Suprapubic skin (tissue), 4 donors: ENCODE measurements at regions not wholly inside any gene's neighbourhood (a gene's known extent, or its start where the extent isn't known, plus 50 kb on each side); places are given as distances from the start of the nearest gene placed in this dataset.

Experiments
- DNase-seq, 2 donors: peaks; one replicate each; pipeline ENCODE4 v3.0.0-alpha.2; 2019; ENCODE audit warnings: low spot score in 2 of 2
- H3K27ac ChIP-seq: fragments of 200-600 bp; sonication (generic); one replicate; pipeline ENCODE4 v1.5.1; 2019
- H3K27me3 ChIP-seq: fragments of 200-600 bp; sonication (generic); one replicate; pipeline ENCODE4 v1.5.1; 2019
- H3K36me3 ChIP-seq: fragments of 200-600 bp; sonication (generic); one replicate; pipeline ENCODE4 v1.5.1; 2019
- H3K4me1 ChIP-seq: fragments of 200-600 bp; sonication (generic); one replicate; pipeline ENCODE4 v1.5.1; 2019
- H3K4me3 ChIP-seq: fragments of 200-600 bp; sonication (generic); one replicate; pipeline ENCODE4 v1.5.1; 2019; ENCODE audit warnings: mild to moderate bottlenecking
- H3K9me3 ChIP-seq: fragments of 200-600 bp; sonication (generic); one replicate; pipeline ENCODE4 v1.5.1; 2019
- EP300 ChIP-seq: sonication (generic); formaldehyde crosslinking; IDR thresholded peaks from one replicate; pipeline ENCODE4 v1.6.1; 2017; ENCODE audit warnings: antibody characterized with exemption
- POLR2A ChIP-seq, 2 donors: fragments of 450-650 bp; IDR thresholded peaks; one replicate each; pipeline ENCODE4 v1.6.1; 2017; ENCODE audit warnings: antibody characterized with exemption in 2 of 2, mild to moderate bottlenecking in 2 of 2, moderate library complexity in 2 of 2
- POLR2AphosphoS5 ChIP-seq, 3 donors: sonication (generic); formaldehyde crosslinking; IDR thresholded peaks; one replicate each; pipeline ENCODE4 v1.6.1; 2017; ENCODE audit warnings: antibody characterized with exemption in 3 of 3
- WGBS: methylation state at CpG from one replicate; pipeline ENCODE4 v1.1.5; 2018; 5-methylcytosine and 5-hydroxymethylcytosine counted together
- TF ChIP-seq, protein P1 (sequence below), 2 donors: fragments of 200-600 bp in 1 of 2; fragments of 450-650 bp in 1 of 2; sonication (generic) in 1 of 2; IDR thresholded peaks; one replicate each; pipeline ENCODE4 v1.5.1; 2016 to 2019; ENCODE audit warnings: antibody characterized with exemption in 2 of 2, mild to moderate bottlenecking in 1 of 2, moderate library complexity in 1 of 2

DNA sequence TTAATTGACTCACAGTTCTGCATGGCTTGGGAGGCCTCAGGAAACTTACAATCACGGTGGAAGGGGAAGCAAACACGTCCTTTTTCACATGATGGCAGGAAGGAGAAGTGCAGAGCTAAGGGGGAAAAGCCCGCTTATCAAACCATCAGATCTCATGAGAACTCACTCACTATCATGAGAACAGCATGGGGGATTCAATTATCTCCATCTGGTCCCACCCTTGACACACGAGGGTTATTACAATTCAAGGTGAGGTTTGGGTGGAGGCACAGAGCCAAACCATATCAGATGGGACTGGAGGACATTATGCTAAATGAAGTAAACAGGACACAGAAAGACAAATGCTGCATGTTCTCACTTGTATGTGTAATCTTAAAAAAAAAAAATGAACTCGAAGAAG lies 141.4 kb upstream of the HABP2 start:
- H3K36me3 ChIP-seq = no peaks in the 10 kb centered on the region
- H3K27me3 ChIP-seq = peaks cover 4% of the 10 kb centered on the region
- H3K9me3 ChIP-seq = no peaks in the 10 kb centered on the region
- 40% methylated on average over 5 of the region's 5 CpGs for WGBS
- no peaks in the 10 kb centered on the region for H3K4me1 ChIP-seq
- no peak overlapping the region for H3K27ac ChIP-seq
- no peak overlapping the region for H3K4me3 ChIP-seq
- DNase-seq = no peak
- no peak for TF ChIP-seq POLR2AphosphoS5 (IDR thresholded peaks at IDR 0.05)
- TF ChIP-seq, protein P1, sequence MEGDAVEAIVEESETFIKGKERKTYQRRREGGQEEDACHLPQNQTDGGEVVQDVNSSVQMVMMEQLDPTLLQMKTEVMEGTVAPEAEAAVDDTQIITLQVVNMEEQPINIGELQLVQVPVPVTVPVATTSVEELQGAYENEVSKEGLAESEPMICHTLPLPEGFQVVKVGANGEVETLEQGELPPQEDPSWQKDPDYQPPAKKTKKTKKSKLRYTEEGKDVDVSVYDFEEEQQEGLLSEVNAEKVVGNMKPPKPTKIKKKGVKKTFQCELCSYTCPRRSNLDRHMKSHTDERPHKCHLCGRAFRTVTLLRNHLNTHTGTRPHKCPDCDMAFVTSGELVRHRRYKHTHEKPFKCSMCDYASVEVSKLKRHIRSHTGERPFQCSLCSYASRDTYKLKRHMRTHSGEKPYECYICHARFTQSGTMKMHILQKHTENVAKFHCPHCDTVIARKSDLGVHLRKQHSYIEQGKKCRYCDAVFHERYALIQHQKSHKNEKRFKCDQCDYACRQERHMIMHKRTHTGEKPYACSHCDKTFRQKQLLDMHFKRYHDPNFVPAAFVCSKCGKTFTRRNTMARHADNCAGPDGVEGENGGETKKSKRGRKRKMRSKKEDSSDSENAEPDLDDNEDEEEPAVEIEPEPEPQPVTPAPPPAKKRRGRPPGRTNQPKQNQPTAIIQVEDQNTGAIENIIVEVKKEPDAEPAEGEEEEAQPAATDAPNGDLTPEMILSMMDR (IDR thresholded peaks at IDR 0.05) = no peak
- no peak for TF ChIP-seq EP300
- TF ChIP-seq POLR2A (IDR thresholded peaks at IDR 0.05) = no peak

DNA sequence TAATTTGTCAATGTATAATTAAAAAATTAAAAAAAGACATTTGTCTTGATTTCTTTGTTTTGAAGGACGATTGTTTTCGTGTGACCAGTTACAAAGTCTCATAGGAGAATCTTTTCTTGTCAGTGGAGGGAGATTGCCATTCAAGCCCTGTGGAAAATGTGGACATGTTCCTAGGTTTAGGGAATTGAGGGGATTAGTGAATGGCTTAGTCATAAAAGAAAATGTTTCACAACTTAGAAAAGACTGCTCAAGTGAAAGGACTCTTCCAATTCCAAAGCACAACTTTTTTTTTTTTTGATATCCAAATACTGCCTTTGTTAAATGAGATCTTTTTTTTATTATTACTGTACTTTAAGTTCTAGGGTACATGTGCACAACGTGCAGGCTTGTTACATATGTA lies 140.7 kb upstream of the HABP2 start:
- Histone ChIP-seq H3K9me3 (no peaks in the 10 kb centered on the region), H3K4me1 (no peaks in the 10 kb centered on the region), H3K27me3 (no peaks in the 10 kb centered on the region), H3K36me3 (no peaks in the 10 kb centered on the region), H3K4me3 (no peak overlapping the region), H3K27ac (no peak overlapping the region)
- WGBS = 69% methylated on average over 3 of the region's 3 CpGs
- DNase-seq = no peak
- TF ChIP-seq POLR2AphosphoS5 (IDR thresholded peaks at IDR 0.05) (no peak), EP300 (no peak), POLR2A (IDR thresholded peaks at IDR 0.05) (no peak)
- TF ChIP-seq, protein P1 (IDR thresholded peaks at IDR 0.05) = no peak

DNA sequence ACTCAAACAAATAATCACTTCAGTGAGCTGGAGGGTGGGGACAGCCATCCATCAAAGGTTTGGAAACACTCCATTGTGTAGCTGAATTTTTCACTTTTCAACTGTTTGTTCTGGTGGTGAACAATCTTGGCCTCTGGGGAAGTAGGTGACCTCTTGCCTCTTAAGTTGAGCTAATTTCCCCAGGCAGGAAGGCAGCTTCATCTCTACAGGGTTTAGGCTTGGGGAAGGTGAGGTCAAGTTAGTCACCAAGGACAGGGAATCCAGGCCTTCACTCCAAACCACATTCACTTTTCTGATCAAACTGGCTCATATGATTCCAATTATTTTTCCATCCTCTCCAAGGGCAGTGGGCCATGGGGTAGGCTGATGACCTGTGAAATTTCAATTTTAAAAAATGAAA lies 138.3 kb upstream of the HABP2 start:
- Histone ChIP-seq H3K4me3 (no peak overlapping the region), H3K36me3 (no peaks in the 10 kb centered on the region), H3K27ac (no peak overlapping the region), H3K27me3 (no peaks in the 10 kb centered on the region), H3K9me3 (no peaks in the 10 kb centered on the region), H3K4me1 (no peaks in the 10 kb centered on the region)
- TF ChIP-seq POLR2A (IDR thresholded peaks at IDR 0.05) (no peak), EP300 (no peak), POLR2AphosphoS5 (IDR thresholded peaks at IDR 0.05) (no peak)
- TF ChIP-seq, protein P1 (IDR thresholded peaks at IDR 0.05) = no peak
- no peak for DNase-seq

DNA sequence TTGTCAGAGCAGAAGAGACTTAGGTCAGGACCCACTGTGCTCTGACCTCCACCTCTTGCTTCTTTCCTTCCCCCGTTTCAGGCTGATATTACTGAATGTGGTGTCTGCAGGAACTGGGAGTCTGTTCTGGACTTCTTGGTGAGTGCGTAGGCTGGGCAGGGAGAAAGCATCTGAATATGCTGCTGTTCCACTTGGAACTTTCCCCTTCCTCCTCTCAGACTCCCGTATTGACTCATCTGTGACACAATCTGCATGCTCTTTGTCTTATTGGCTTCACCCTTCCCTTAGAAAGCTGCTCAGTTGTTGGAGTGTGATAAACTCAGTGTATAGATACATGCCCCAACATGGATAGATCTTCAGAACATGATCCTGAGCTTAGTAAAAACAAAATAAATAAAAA lies 137.6 kb upstream of the HABP2 start:
- no peak overlapping the region for H3K27ac ChIP-seq
- H3K27me3 ChIP-seq = no peaks in the 10 kb centered on the region
- no peak for DNase-seq
- peaks cover 5% of the 10 kb centered on the region for H3K9me3 ChIP-seq
- H3K4me3 ChIP-seq = no peak overlapping the region
- no peak for TF ChIP-seq POLR2AphosphoS5 (IDR thresholded peaks at IDR 0.05)
- TF ChIP-seq, protein P1 (IDR thresholded peaks at IDR 0.05) = no peak
- no peak for TF ChIP-seq EP300
- no peak for TF ChIP-seq POLR2A (IDR thresholded peaks at IDR 0.05)
- WGBS = 49% methylated on average over 3 of the region's 3 CpGs
- no peaks in the 10 kb centered on the region for H3K4me1 ChIP-seq
- H3K36me3 ChIP-seq = no peaks in the 10 kb centered on the region

DNA sequence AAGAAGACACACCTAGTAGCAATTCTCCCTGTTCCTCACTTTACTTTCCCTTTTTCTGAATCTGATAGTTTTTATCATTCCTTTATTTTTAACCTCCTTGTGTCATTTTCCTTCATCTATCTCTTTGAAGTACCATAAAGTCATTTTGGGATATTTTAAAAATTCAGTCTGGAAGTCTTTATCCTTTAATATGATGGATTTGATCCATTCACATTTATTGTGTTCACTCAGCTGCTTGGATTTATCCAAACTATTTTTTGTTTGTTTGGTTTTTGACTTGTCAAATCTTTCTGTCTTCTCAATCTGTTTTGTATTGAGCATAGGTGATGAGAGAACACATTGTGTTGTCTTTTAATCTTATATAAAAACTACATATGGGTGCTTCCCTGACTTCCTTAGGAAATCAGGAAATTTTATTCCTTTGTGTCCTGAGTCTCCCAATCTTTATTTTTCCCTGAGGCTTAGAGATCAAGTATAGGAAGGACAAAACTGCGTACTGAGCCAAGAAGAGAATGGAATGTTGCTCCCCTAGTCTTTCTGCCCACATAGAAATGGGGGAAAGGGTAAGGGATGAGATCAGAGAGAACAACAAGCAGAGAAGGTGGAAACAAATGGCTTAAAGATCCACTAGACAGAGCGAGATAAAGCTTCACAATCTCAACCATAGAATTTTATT lies 132.7 kb upstream of the HABP2 start:
- no peaks in the 10 kb centered on the region for H3K36me3 ChIP-seq
- H3K4me1 ChIP-seq = no peaks in the 10 kb centered on the region
- no peak overlapping the region for H3K27ac ChIP-seq
- no peaks in the 10 kb centered on the region for H3K27me3 ChIP-seq
- 69% methylated on average over 2 of the region's 2 CpGs for WGBS
- TF ChIP-seq POLR2A (IDR thresholded peaks at IDR 0.05) (no peak), POLR2AphosphoS5 (IDR thresholded peaks at IDR 0.05) (no peak), EP300 (no peak)
- TF ChIP-seq, protein P1 (IDR thresholded peaks at IDR 0.05) = no peak
- no peak for DNase-seq
- H3K4me3 ChIP-seq = no peak overlapping the region
- H3K9me3 ChIP-seq = peaks cover 7% of the 10 kb centered on the region
